Adrenal gland (tissue), 9 donors: ENCODE measurements at regions not wholly inside any gene's neighbourhood (a gene's known extent, or its start where the extent isn't known, plus 50 kb on each side); places are given as distances from the start of the nearest gene placed in this dataset.

Experiments used
- DNase-seq, 7 donors: peaks; one replicate each; pipeline ENCODE4 v3.0.0-alpha.2; 2019 to 2020
- H3K27ac ChIP-seq, 5 donors: fragments of 200-600 bp; sonication (generic) in 4 of 5; 1 replicate in 3 of 5; 2 replicates in 2 of 5; pipeline versions ENCODE4 v1.5.1 to v1.8.0; 2016 to 2020; ENCODE audit warnings: mild to moderate bottlenecking in 1 of 5
- H3K27me3 ChIP-seq: fragments of 200-600 bp; 2 replicates; pipeline ENCODE4 v1.8.0; 2021
- H3K36me3 ChIP-seq, 2 donors: fragments of 200-600 bp; replicated peaks in 1 of 2; 1 replicate in 1 of 2; 2 replicates in 1 of 2; pipeline versions ENCODE4 v1.5.1 to v1.8.0; 2018 to 2022
- H3K4me1 ChIP-seq, 2 donors: fragments of 200-600 bp; replicated peaks in 1 of 2; 1 replicate in 1 of 2; 2 replicates in 1 of 2; pipeline versions ENCODE4 v1.5.1 to v1.8.0; 2018 to 2021
- H3K4me3 ChIP-seq, 4 donors: fragments of 200-600 bp; sonication (generic) in 3 of 4; one replicate each; pipeline ENCODE4 v1.5.1; 2016 to 2018
- H3K9me3 ChIP-seq, 3 donors: fragments of 200-600 bp; sonication (generic) in 1 of 3; replicated peaks in 1 of 3; 1 replicate in 2 of 3; 2 replicates in 1 of 3; pipeline versions ENCODE4 v1.5.1 to v1.8.0; 2016 to 2021
- POLR2A ChIP-seq, 2 donors: fragments of 450-650 bp; IDR thresholded peaks; one replicate each; pipeline ENCODE4 v1.6.1; 2017; ENCODE audit warnings: antibody characterized with exemption in 2 of 2, mild to moderate bottlenecking in 2 of 2, moderate library complexity in 1 of 2
- WGBS, 4 donors: extraction: QIAGEN DNeasy Blood & Tissue Kit in 2 of 4; methylation state at CpG; one replicate each; pipeline versions ENCODE4 v1.1.5 to v1.1.7; 2013 to 2017; 5-methylcytosine and 5-hydroxymethylcytosine counted together
- intact Hi-C, 2 donors: fragments of 100-400 bp; cut with DNase I; formaldehyde crosslinking; loops; one replicate each; pipeline versions ENCODE4 v1.14.1 to v1.15.0; 2022 to 2023
- TF ChIP-seq, protein P1 (sequence below), 6 experiments: fragments of 450-650 bp in 4 of 6; fragments of 200-600 bp in 2 of 6; sonication (generic) in 1 of 6; IDR thresholded peaks; 1 replicate in 5 of 6; 2 replicates in 1 of 6; pipeline versions ENCODE4 v1.5.1 to v1.8.0; 2016 to 2021; ENCODE audit warnings: antibody characterized with exemption in 6 of 6, mild to moderate bottlenecking in 2 of 6, moderate library complexity in 1 of 6
- donor health status: healthy with polysubstance abuse.
- donor health status: Bipolar disorder and iron deficiency.
- donor health status: DM: yes; HTN: yes; CAD: no.
- donor health status: DM: no; HTN: no; CAD: no.
- donor health status: DM: no; HTN: no; CAD: no.

GRCh38 chrX:85501349-85501748 is 121.9 kb upstream of the POF1B start:
- WGBS, 4 donors = 53 to 67% (median 56%) methylated on average over 3 of the region's 3 CpGs
- Histone ChIP-seq H3K27ac (no peak overlapping the region), H3K27me3 (no peaks in the 10 kb centered on the region), H3K9me3 (no peaks in the 10 kb centered on the region), H3K36me3 (no peaks in the 10 kb centered on the region), H3K4me1 (no peaks in the 10 kb centered on the region), H3K4me3 (no peak overlapping the region)
- intact Hi-C loops = no loop called here
- TF ChIP-seq POLR2A (IDR thresholded peaks at IDR 0.05) = no peak
- TF ChIP-seq, protein P1, sequence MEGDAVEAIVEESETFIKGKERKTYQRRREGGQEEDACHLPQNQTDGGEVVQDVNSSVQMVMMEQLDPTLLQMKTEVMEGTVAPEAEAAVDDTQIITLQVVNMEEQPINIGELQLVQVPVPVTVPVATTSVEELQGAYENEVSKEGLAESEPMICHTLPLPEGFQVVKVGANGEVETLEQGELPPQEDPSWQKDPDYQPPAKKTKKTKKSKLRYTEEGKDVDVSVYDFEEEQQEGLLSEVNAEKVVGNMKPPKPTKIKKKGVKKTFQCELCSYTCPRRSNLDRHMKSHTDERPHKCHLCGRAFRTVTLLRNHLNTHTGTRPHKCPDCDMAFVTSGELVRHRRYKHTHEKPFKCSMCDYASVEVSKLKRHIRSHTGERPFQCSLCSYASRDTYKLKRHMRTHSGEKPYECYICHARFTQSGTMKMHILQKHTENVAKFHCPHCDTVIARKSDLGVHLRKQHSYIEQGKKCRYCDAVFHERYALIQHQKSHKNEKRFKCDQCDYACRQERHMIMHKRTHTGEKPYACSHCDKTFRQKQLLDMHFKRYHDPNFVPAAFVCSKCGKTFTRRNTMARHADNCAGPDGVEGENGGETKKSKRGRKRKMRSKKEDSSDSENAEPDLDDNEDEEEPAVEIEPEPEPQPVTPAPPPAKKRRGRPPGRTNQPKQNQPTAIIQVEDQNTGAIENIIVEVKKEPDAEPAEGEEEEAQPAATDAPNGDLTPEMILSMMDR (IDR thresholded peaks at IDR 0.05) = no peak
- no peak for DNase-seq

GRCh38 chrX:85499400-85499799 is 119.9 kb upstream of the POF1B start:
- Histone ChIP-seq H3K27me3 (no peaks in the 10 kb centered on the region), H3K9me3 (no peaks in the 10 kb centered on the region), H3K4me3 (no peak overlapping the region), H3K27ac (no peak overlapping the region), H3K4me1 (no peaks in the 10 kb centered on the region), H3K36me3 (no peaks in the 10 kb centered on the region)
- DNase-seq = no peak
- intact Hi-C loops = no loop called here
- TF ChIP-seq, protein P1 (IDR thresholded peaks at IDR 0.05) = no peak
- TF ChIP-seq POLR2A (IDR thresholded peaks at IDR 0.05) = no peak
- WGBS, 4 donors = 56 to 78% (median 63%) methylated on average over 1 of the region's 1 CpG

DNA sequence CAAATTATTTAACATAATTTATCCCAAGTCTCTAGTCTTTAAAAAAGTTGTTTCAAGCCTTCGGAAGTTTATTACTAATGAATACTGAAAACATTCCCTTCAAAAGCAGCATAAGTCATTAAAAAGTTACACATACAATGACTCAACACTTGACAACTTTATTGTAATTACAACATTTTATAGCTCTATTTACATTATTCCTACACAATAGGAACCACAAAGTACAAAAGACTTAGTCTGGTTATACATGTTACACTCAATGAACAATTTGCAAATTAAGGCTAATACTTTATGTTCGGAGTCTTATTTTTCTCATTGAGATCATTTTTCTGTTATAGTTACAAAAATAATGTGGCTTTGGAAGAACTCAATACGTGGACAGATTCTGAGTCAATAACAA is 114.4 kb upstream of the POF1B start:
- no peaks in the 10 kb centered on the region for H3K4me1 ChIP-seq
- H3K27me3 ChIP-seq = peaks cover 19% of the 10 kb centered on the region
- no peaks in the 10 kb centered on the region for H3K9me3 ChIP-seq
- H3K27ac ChIP-seq = no peak overlapping the region
- DNase-seq = no peak
- intact Hi-C loops = no loop called here
- no peaks in the 10 kb centered on the region for H3K36me3 ChIP-seq
- no peak overlapping the region for H3K4me3 ChIP-seq
- TF ChIP-seq, protein P1 (IDR thresholded peaks at IDR 0.05) = no peak
- TF ChIP-seq POLR2A (IDR thresholded peaks at IDR 0.05) = no peak
- WGBS, 4 donors = 60 to 76% (median 71%) methylated on average over 3 of the region's 3 CpGs

DNA sequence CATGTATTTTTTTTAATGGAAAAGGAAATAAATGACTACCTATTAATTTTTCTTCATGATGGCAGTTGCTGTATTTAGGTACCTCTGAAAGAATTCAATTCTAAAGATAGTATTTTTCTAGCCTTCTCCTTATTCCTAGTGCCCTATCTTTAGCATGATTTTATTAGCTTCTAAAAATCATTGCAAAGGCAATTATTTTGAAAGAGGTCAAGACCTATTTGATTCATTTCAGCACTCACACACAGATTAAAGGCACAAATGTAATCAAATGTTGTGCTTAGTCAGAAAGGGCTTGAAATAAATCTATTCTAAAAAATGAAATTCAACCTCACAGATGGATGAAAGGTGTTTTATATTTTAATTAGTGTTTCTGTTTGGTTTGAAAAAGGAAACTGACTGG is 74.8 kb upstream of the POF1B start:
- intact Hi-C loops = no loop called here
- H3K9me3 ChIP-seq = no peaks in the 10 kb centered on the region
- no peak for DNase-seq
- no peaks in the 10 kb centered on the region for H3K4me1 ChIP-seq
- no peaks in the 10 kb centered on the region for H3K27me3 ChIP-seq
- H3K36me3 ChIP-seq = no peaks in the 10 kb centered on the region
- no peak overlapping the region for H3K27ac ChIP-seq
- no peak overlapping the region for H3K4me3 ChIP-seq
- no peak for TF ChIP-seq POLR2A (IDR thresholded peaks at IDR 0.05)
- TF ChIP-seq, protein P1 (IDR thresholded peaks at IDR 0.05) = no peak
